ENCODE measurements at regions not wholly inside any gene's neighbourhood (a gene's known extent, or its start where the extent isn't known, plus 50 kb on each side); places are given as distances from the start of the nearest gene placed in this dataset.
A peak's percentile ranks its signal among the peaks of the same experiment; 100 is the strongest.

DNA sequence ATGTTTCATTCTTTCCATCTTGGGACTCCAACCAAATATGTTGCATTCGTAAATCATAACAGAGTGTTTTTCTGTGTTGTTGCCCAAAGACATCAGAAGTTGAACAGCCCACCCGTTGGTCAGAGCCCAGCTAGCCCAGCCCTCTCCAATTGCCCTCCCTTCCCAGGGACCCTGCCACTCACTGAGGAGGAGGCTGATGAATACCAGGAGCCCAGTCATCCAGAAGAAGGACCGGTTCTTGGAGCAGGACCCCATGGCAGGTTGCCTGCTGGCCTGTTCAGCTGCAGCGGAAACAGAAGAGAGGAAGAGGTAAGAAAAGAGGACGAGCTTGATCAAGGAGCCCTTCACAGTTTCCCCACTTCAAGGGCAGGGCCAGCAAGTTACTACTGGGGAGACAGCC lies 172.2 kb upstream of the ETV3 start:
- peak in 1 of 2 donors; percentile 30 for ATAC-seq (ENCODE audit: low FRiP score in 2 of 2)
- Histone ChIP-seq H3K27ac (no peak overlapping the region), H3K27me3 (no peaks in the 10 kb centered on the region), H3K9me3 (no peaks in the 10 kb centered on the region), H3K36me3 (no peaks in the 10 kb centered on the region), H3K4me3 (no peak overlapping the region), H3K4me1 (peaks cover 0 to 3% (median 0%) of the 10 kb centered on the region in 4 donors)
- WGBS, 2 donors, result 43 to 53% methylated on average over 5 of the region's 5 CpGs
- no peak for DNase-seq
- TF ChIP-seq, protein P1, sequence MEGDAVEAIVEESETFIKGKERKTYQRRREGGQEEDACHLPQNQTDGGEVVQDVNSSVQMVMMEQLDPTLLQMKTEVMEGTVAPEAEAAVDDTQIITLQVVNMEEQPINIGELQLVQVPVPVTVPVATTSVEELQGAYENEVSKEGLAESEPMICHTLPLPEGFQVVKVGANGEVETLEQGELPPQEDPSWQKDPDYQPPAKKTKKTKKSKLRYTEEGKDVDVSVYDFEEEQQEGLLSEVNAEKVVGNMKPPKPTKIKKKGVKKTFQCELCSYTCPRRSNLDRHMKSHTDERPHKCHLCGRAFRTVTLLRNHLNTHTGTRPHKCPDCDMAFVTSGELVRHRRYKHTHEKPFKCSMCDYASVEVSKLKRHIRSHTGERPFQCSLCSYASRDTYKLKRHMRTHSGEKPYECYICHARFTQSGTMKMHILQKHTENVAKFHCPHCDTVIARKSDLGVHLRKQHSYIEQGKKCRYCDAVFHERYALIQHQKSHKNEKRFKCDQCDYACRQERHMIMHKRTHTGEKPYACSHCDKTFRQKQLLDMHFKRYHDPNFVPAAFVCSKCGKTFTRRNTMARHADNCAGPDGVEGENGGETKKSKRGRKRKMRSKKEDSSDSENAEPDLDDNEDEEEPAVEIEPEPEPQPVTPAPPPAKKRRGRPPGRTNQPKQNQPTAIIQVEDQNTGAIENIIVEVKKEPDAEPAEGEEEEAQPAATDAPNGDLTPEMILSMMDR (IDR thresholded peaks at IDR 0.05), result no peak
- TF ChIP-seq EP300 (IDR thresholded peaks at IDR 0.05), result no peak
- TF ChIP-seq POLR2AphosphoS5 (IDR thresholded peaks at IDR 0.05), result no peak
- TF ChIP-seq POLR2A (IDR thresholded peaks at IDR 0.05), result no peak

DNA sequence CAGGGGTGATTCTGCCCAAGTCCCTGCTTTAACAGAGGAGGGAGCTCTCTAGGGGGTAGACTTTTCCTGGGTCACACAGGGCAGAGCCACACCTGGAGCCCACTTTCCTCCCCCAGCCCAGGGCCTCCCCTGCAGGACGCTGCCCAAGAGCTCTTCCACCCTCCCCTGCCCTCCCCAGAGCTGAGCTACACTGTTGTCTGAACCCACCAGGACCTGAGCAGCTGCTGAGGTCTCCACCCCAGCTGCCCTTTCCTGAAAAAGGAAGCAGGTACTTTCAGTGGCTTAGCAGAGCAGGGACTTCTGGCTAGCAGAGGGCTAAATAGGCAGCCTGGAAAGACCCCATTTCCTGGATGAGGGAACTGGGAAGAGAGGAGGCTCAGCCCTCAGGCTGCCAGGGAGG lies 169.3 kb upstream of the ETV3 start:
- ATAC-seq (ENCODE audit: low FRiP score in 2 of 2) (no peak), DNase-seq (no peak)
- Histone ChIP-seq H3K9me3 (no peaks in the 10 kb centered on the region), H3K36me3 (no peaks in the 10 kb centered on the region), H3K27me3 (no peaks in the 10 kb centered on the region), H3K4me3 (no peak overlapping the region), H3K4me1 (peaks cover 0 to 3% (median 0%) of the 10 kb centered on the region in 4 donors), H3K27ac (no peak overlapping the region)
- 80% methylated on average over 1 of the region's 1 CpG; no CpG with 5 or more reads in 1 of the 2 donors for WGBS, 2 donors
- TF ChIP-seq, protein P1 (IDR thresholded peaks at IDR 0.05), result no peak
- TF ChIP-seq POLR2AphosphoS5 (IDR thresholded peaks at IDR 0.05) (no peak), POLR2A (IDR thresholded peaks at IDR 0.05) (no peak), EP300 (IDR thresholded peaks at IDR 0.05) (no peak)

DNA sequence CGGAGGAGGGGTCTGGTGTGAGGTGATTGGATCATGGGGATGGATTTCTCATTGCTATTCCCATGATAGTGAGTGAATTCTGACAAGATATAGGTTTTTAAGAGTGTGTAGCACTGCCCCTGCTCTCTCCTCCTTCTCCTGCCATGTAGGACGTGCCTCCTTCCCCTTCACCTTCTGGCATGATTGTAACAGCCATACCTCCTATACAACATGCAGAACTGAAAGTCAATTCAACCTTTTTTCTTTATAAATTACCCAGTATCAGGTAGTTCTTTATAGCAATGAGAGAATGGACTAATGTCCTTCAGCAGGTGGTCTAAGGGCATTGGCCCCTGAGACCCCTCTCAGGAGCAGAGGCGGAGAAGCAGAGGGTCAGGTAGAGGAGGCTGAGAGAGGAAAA lies 168.7 kb upstream of the ETV3 start:
- no peaks in the 10 kb centered on the region for H3K27me3 ChIP-seq
- no peak overlapping the region for H3K27ac ChIP-seq
- H3K9me3 ChIP-seq, result no peaks in the 10 kb centered on the region
- WGBS, 2 donors, result 58 to 72% methylated on average over 3 of the region's 3 CpGs
- H3K4me3 ChIP-seq, result no peak overlapping the region
- no peaks in the 10 kb centered on the region for H3K4me1 ChIP-seq
- DNase-seq (no peak), ATAC-seq (ENCODE audit: low FRiP score in 2 of 2) (no peak)
- no peaks in the 10 kb centered on the region for H3K36me3 ChIP-seq
- no peak for TF ChIP-seq POLR2A (IDR thresholded peaks at IDR 0.05)
- TF ChIP-seq POLR2AphosphoS5 (IDR thresholded peaks at IDR 0.05), result no peak

DNA sequence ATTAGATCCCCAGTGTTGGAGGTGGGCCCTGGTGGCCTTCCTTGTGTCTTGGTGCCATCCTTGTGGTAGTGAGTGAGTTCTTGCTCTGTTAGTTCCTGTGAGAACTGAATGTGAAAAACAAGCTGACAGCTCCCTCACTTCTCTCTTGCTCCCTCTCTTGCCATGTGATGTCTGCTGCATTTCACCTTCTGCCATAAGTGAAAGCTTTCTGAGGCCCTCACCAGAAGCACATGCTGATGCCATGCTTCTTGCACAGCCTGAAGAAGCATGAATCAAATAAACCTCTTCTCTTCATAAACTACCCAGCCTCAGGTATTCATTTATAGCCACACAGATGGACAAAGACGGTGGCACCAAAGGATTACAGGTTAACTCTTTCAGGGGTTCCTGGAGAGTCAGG lies 166.1 kb upstream of the ETV3 start:
- DNase-seq (no peak), ATAC-seq (ENCODE audit: low FRiP score in 2 of 2) (no peak)
- TF ChIP-seq, protein P1 (IDR thresholded peaks at IDR 0.05), result no peak
- no peak for TF ChIP-seq POLR2A (IDR thresholded peaks at IDR 0.05)
- TF ChIP-seq EP300 (IDR thresholded peaks at IDR 0.05), result no peak
- TF ChIP-seq POLR2AphosphoS5 (IDR thresholded peaks at IDR 0.05), result no peak
- no peaks in the 10 kb centered on the region for H3K27me3 ChIP-seq
- H3K4me1 ChIP-seq, result no peaks in the 10 kb centered on the region
- no peak overlapping the region for H3K4me3 ChIP-seq
- WGBS, 2 donors, result 41 to 57% methylated on average over 1 of the region's 1 CpG
- no peaks in the 10 kb centered on the region for H3K9me3 ChIP-seq
- no peaks in the 10 kb centered on the region for H3K36me3 ChIP-seq
- no peak overlapping the region for H3K27ac ChIP-seq

DNA sequence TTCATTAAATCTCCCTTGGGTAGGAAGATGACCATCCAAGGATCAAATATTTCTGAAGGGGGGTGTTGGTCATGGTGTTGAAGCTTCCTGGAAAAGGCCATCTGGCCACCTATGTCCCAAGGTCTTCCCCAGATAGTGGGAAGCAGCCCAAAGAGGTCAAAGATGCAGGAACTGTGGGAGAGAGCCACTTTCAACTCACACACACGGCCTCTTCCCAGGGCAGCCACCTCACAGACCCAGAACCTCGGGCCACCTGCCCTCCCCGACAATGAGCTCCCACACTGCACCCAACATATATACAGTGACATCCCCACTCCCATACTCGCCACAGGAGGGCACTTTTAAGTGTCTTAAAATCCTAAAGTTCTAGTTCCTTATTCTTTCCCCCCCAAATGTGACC lies 164.5 kb upstream of the ETV3 start:
- no peaks in the 10 kb centered on the region for H3K9me3 ChIP-seq
- TF ChIP-seq POLR2A (IDR thresholded peaks at IDR 0.05), result no peak
- TF ChIP-seq POLR2AphosphoS5 (IDR thresholded peaks at IDR 0.05), result no peak
- TF ChIP-seq, protein P1 (IDR thresholded peaks at IDR 0.05), result no peak
- no peak for TF ChIP-seq EP300 (IDR thresholded peaks at IDR 0.05)
- H3K27me3 ChIP-seq, result no peaks in the 10 kb centered on the region
- 76 to 87% methylated on average over 3 to 4 of the region's 4 CpGs for WGBS, 2 donors
- no peaks in the 10 kb centered on the region for H3K4me1 ChIP-seq
- no peak for DNase-seq
- ATAC-seq (ENCODE audit: low FRiP score in 2 of 2), result no peak
- H3K36me3 ChIP-seq, result no peaks in the 10 kb centered on the region
- H3K4me3 ChIP-seq, result no peak overlapping the region
- no peak overlapping the region for H3K27ac ChIP-seq

Data from upper lobe of left lung (tissue), 6 donors.